ENCODE measurements at regions not wholly inside any gene's neighbourhood (a gene's known extent, or its start where the extent isn't known, plus 50 kb on each side); places are given as distances from the start of the nearest gene placed in this dataset.
"Not testable (repeated sequence)": the region's sequence is repeated elsewhere in the genome, so short reads cannot be mapped to it uniquely, and the experiment has no call there.

DNA sequence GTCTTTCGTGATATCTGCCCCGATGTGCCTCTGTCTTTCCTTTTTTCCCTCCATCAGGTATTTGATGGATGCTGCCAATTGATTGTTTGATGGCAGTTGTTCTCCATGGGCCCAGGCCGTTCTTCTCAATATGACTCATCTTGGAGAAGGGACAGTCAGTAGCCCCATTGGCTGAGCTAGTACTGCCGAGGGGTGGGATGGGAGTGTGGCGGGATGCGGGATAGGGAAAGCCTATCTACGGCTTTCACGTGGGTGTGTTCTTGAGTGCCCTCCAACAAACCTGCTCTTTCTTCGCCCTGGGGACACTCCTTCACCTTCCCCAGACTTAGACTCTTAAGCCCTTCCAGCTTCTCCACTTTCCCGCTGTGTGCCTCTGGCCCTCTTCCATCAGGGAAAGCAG is 159.4 kb downstream of the GOLGA8K start:
- H3K27ac Mint-ChIP-seq; H3K4me1 Mint-ChIP-seq; H3K27me3 Mint-ChIP-seq (ENCODE audit: low read depth in 3 of 3); H3K4me3 Mint-ChIP-seq; DNase-seq; H3K36me3 Mint-ChIP-seq; H3K9me3 Mint-ChIP-seq: not testable (repeated sequence)

DNA sequence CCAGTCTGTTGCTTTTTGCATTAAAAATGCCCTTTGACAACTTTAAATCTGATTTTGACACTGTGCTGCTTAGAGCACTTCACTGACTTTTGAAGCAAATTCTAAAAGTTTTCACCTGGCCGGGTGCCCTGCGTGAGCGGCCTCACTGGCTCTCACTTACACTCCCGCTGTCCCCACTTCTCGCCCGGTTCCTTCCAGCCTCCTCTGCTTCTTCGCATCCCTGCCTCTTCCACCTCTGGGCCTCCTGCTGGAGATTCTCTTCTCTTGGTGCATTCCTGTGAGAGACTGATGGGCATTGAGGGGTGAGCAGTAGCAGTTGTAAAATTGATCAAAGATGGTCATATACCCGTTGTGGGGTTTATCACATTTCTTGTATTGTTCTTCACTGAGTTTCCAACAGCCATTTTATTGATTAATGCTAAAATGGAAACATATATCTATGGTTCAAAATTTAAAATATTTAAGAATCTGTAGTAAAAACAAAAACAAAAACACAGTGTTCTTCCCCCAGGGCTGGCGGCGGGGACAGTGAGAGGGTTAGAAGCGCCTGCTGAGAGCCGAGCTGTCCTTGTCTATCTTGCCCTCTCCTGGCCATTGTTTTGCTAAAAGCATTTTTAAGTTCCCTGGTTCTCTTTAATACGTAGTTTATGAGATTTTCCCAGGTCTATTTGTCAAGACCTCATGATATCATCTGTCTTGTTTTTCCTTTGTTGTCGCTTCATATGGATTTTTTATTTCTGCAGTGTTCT is 160.1 kb downstream of the GOLGA8K start:
- H3K9me3 Mint-ChIP-seq; H3K36me3 Mint-ChIP-seq; DNase-seq; H3K27me3 Mint-ChIP-seq (ENCODE audit: low read depth in 3 of 3); H3K4me3 Mint-ChIP-seq; H3K4me1 Mint-ChIP-seq; H3K27ac Mint-ChIP-seq: not testable (repeated sequence)

- not testable (repeated sequence) for DNase-seq; H3K27me3 Mint-ChIP-seq (ENCODE audit: low read depth in 3 of 3); H3K4me3 Mint-ChIP-seq; H3K27ac Mint-ChIP-seq; H3K4me1 Mint-ChIP-seq; H3K9me3 Mint-ChIP-seq; H3K36me3 Mint-ChIP-seq
These were observed 175.5 kb downstream of the GOLGA8K start for GRCh38 chr15:32227410-32228114.

DNA sequence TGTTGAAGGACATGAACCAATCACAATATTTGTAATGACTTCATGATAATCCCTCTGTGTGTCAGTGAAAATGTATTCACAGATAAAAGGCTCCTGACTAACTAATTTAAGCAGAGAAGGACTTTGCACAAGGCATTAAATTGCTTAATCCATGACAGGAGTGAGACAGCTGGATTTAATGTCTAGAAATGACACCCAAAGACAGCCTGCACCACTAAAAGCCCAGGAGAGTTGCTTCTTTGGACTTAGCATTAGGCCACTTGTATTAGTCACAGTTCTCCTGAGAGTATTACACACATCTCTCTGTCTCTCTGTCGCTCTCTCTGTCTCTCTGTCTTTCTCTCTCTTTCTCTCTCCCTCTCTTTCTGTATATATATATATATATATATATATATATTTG is 180.4 kb downstream of the GOLGA8K start:
- peaks cover 4 to 28% (median 19%) of the 10 kb centered on the region in 6 donors for H3K9me3 Mint-ChIP-seq
- H3K27me3 Mint-ChIP-seq (ENCODE audit: low read depth in 3 of 3) = peaks cover 0 to 8% (median 3%) of the 10 kb centered on the region in 3 donors
- H3K27ac Mint-ChIP-seq = no peak overlapping the region
- no peaks in the 10 kb centered on the region for H3K4me1 Mint-ChIP-seq
- no peak for DNase-seq
- peaks cover 0 to 5% (median 3%) of the 10 kb centered on the region in 3 donors for H3K36me3 Mint-ChIP-seq
- H3K4me3 Mint-ChIP-seq = no peak overlapping the region
